ENCODE measurements at regions not wholly inside any gene's neighbourhood (a gene's known extent, or its start where the extent isn't known, plus 50 kb on each side); places are given as distances from the start of the nearest gene placed in this dataset.

GRCh38 chrX:81054904-81055303 lies 146.8 kb downstream of the HMGN5 start:
- no peak for DNase-seq

DNA sequence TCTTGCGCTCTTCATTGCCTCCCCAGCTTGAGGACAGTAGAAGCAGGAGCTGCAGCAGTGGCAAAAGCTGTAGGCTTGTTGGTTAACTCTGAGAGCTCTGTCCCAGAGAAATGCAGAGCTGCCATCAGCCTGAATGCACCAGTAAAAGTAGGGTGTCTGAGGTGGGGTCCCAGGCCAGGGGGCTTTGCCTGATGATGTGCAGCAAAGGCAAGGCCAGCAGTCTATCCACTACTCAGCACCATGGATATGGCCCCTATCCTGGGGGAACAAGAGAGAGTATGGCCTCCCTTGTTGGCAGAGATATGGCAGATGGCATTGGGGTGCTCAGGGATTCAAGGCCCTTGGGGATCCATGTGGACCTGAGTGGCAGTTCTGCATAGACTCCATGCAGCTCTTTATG lies 180.2 kb downstream of the HMGN5 start:
- DNase-seq = no peak

GRCh38 chrX:81003491-81004185 lies 194.0 kb upstream of the BRWD3 start:
- no peak for DNase-seq

DNA sequence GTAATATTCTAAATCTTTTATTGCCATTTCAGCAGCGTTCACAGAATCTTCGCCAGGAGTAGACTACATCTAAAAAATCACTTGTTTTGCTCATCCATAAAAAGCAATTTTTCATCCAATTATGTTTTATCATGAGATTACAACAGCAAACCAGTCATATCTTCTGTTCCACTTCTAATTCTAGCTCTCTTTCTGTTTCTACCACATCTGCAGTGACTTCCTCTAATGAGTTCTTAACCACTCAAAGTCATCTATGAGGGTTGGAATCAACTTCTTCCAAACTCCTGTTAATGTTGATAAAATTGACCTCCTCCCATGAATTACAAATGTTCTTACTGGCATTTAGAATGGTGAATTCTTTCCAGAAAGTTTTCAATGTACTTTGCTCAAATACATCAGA lies 174.4 kb upstream of the BRWD3 start:
- DNase-seq = peak; percentile 71
